Left ventricle myocardium inferior (tissue), 1 donor: ENCODE measurements at regions not wholly inside any gene's neighbourhood (a gene's known extent, or its start where the extent isn't known, plus 50 kb on each side); places are given as distances from the start of the nearest gene placed in this dataset.

Experiments used
- DNase-seq: peaks from one replicate; pipeline ENCODE4 v3.0.0-alpha.2; 2020
- H3K27ac ChIP-seq: fragments of 200-600 bp; replicated peaks from 2 replicates; pipeline ENCODE4 v1.8.0; 2021
- H3K27me3 ChIP-seq: fragments of 200-600 bp; 2 replicates; pipeline ENCODE4 v1.8.0; 2021; ENCODE audit warnings: low read depth
- H3K36me3 ChIP-seq: fragments of 200-600 bp; 2 replicates; pipeline ENCODE4 v1.8.0; 2021
- H3K4me1 ChIP-seq: fragments of 200-600 bp; 2 replicates; pipeline ENCODE4 v1.8.0; 2021
- H3K4me3 ChIP-seq: fragments of 200-600 bp; 2 replicates; pipeline ENCODE4 v1.8.0; 2021; ENCODE audit warnings: mild to moderate bottlenecking, moderate library complexity
- H3K9me3 ChIP-seq: fragments of 200-600 bp; replicated peaks from 2 replicates; pipeline ENCODE4 v1.8.0; 2021
- CTCF ChIP-seq: fragments of 200-600 bp; IDR thresholded peaks from 2 replicates; pipeline ENCODE4 v1.8.0; 2021; ENCODE audit warnings: antibody characterized with exemption, mild to moderate bottlenecking, borderline replicate concordance
- intact Hi-C: fragments of 100-400 bp; cut with micrococcal nuclease; formaldehyde crosslinking; loops from one replicate; pipeline ENCODE4 v1.11.0; 2022
- donor health status: DM: no; HTN: yes; CAD: no; lungs with severe emphysema.

- H3K9me3 ChIP-seq: peaks cover 8% of the 10 kb centered on the region
- TF ChIP-seq CTCF: no peak
- no peaks in the 10 kb centered on the region for H3K36me3 ChIP-seq
- intact Hi-C loops: no loop called here
- DNase-seq: no peak
- H3K4me1 ChIP-seq: no peaks in the 10 kb centered on the region
- no peak overlapping the region for H3K27ac ChIP-seq
- no peaks in the 10 kb centered on the region for H3K27me3 ChIP-seq
- no peak overlapping the region for H3K4me3 ChIP-seq
These were observed 190.2 kb upstream of the LRRC7 start for GRCh38 chr1:69377507-69377906.

DNA sequence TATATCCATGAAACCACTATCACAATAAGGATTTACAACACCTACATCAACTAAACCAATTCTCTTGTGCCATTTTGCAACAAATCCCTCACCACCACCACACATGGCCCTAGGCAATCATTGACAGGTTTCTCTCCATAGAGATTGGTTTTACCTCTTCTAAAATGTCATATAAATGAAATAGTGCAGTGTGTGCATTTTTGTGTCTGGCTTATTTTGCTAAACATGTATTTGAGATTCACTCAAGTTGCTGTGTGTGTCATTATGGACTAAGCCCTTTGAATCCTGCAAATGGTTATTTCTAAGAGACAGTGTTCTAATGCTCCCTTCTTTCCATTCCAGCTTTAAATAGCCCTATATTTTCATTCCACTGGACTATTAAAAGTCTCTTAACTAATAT, 179.7 kb upstream of the LRRC7 start:
- intact Hi-C loops: no loop called here
- Histone ChIP-seq H3K36me3 (no peaks in the 10 kb centered on the region), H3K4me3 (no peak overlapping the region), H3K27me3 (no peaks in the 10 kb centered on the region), H3K9me3 (no peaks in the 10 kb centered on the region), H3K4me1 (no peaks in the 10 kb centered on the region), H3K27ac (no peak overlapping the region)
- no peak for DNase-seq
- TF ChIP-seq CTCF: no peak

GRCh38 chr1:69400128-69400527, 167.6 kb upstream of the LRRC7 start:
- intact Hi-C loops: no loop called here
- Histone ChIP-seq H3K4me1 (no peaks in the 10 kb centered on the region), H3K4me3 (no peak overlapping the region), H3K9me3 (peaks cover under 1% of the 10 kb centered on the region), H3K27ac (no peak overlapping the region), H3K27me3 (no peaks in the 10 kb centered on the region), H3K36me3 (no peaks in the 10 kb centered on the region)
- no peak for TF ChIP-seq CTCF
- DNase-seq: no peak

DNA sequence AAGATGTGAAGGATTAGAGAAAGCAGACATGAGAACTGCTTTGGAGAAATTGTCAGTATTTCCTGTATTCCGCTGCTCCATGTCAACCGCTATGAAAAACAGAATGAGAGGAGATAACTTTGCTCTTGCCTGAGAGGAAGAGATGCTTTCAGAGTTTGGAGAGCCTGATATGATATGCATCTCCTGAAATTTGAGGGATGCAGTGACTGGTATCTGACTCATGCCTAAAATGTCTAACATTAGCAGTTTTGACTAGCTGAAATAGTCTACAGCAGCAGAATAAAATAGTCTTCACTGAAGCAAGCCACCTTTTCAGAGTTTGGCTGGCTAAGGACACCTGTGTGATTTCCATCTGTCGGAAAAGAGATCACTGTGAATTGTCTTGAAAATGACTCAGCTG, 165.8 kb upstream of the LRRC7 start:
- Histone ChIP-seq H3K4me3 (no peak overlapping the region), H3K9me3 (no peaks in the 10 kb centered on the region), H3K36me3 (no peaks in the 10 kb centered on the region), H3K27me3 (no peaks in the 10 kb centered on the region), H3K27ac (no peak overlapping the region), H3K4me1 (no peaks in the 10 kb centered on the region)
- no peak for TF ChIP-seq CTCF
- intact Hi-C loops: no loop called here
- no peak for DNase-seq

DNA sequence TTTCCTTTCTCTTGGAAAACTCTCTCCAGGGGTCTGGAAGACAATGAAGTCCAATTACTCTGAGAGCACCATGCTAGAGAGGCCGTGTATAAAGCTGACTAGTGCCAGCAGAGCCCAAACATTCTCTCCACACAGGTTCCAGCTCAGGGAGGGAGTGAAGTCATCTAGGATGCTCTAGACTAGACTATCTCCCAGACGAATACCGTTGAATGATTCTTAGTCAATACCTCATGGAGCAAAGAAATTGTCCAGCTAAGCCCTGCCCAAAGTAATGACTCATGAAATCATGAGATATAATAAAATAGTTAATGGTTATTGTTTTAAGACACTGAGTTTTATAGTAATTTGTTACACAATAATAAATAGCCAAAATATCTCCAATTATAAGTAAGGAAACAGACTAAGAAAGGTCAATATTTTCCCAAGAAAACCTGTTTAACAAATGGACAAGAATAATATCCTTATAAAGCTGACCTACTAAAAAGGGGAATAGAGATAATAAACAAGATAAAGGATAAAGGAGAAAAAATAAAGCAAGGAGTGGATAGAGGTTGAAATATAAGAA, 163.9 kb upstream of the LRRC7 start:
- Histone ChIP-seq H3K36me3 (no peaks in the 10 kb centered on the region), H3K27me3 (no peaks in the 10 kb centered on the region), H3K4me1 (no peaks in the 10 kb centered on the region), H3K27ac (no peak overlapping the region), H3K4me3 (no peak overlapping the region), H3K9me3 (peaks cover 7% of the 10 kb centered on the region)
- no peak for TF ChIP-seq CTCF
- no peak for DNase-seq
- intact Hi-C loops: no loop called here

GRCh38 chr1:69404486-69404885, 163.2 kb upstream of the LRRC7 start:
- intact Hi-C loops: no loop called here
- no peak overlapping the region for H3K4me3 ChIP-seq
- H3K27me3 ChIP-seq: no peaks in the 10 kb centered on the region

More at GRCh38 chr1:69404486-69404885, 163.2 kb upstream of the LRRC7 start:
- H3K4me1 ChIP-seq: no peaks in the 10 kb centered on the region
- H3K9me3 ChIP-seq: peaks cover 7% of the 10 kb centered on the region
- TF ChIP-seq CTCF: no peak
- DNase-seq: no peak
- H3K27ac ChIP-seq: no peak overlapping the region
- no peaks in the 10 kb centered on the region for H3K36me3 ChIP-seq
